ENCODE measurements at regions not wholly inside any gene's neighbourhood (a gene's known extent, or its start where the extent isn't known, plus 50 kb on each side); places are given as distances from the start of the nearest gene placed in this dataset.

DNA sequence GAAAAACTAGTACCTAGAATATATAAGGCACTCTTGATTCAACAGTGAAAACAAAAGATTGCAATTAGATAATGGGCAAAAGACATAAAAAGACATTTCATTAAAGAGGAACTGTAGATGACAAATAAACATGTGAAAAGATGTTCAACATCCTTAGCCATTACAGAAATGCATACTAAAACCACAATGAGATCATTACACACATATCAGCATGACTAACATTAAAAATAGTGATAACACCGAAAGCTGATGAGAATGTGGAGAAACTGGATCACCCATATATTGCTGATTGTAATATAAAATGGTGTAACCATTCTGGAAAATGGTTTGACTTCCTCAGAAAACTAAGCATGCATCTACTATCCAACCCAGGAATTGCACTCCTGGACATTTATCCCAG lies 340.3 kb downstream of the SEC16B start:
- intact Hi-C loops (cut with DNase I): no loop called here
- no peak overlapping the region for H3K27ac ChIP-seq
- H3K36me3 ChIP-seq (replicated peaks in 1 of 2): no peaks in the 10 kb centered on the region
- no peaks in the 10 kb centered on the region for H3K9me3 ChIP-seq (replicated peaks in 1 of 3)
- TF ChIP-seq, protein P1, sequence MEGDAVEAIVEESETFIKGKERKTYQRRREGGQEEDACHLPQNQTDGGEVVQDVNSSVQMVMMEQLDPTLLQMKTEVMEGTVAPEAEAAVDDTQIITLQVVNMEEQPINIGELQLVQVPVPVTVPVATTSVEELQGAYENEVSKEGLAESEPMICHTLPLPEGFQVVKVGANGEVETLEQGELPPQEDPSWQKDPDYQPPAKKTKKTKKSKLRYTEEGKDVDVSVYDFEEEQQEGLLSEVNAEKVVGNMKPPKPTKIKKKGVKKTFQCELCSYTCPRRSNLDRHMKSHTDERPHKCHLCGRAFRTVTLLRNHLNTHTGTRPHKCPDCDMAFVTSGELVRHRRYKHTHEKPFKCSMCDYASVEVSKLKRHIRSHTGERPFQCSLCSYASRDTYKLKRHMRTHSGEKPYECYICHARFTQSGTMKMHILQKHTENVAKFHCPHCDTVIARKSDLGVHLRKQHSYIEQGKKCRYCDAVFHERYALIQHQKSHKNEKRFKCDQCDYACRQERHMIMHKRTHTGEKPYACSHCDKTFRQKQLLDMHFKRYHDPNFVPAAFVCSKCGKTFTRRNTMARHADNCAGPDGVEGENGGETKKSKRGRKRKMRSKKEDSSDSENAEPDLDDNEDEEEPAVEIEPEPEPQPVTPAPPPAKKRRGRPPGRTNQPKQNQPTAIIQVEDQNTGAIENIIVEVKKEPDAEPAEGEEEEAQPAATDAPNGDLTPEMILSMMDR (IDR thresholded peaks at IDR 0.05): no peak
- TF ChIP-seq POLR2A (IDR thresholded peaks at IDR 0.05): no peak
- H3K4me1 ChIP-seq (replicated peaks in 1 of 2): no peaks in the 10 kb centered on the region
- H3K27me3 ChIP-seq: no peaks in the 10 kb centered on the region
- H3K4me3 ChIP-seq: no peak overlapping the region
- no peak for DNase-seq
- 69 to 90% (median 80%) methylated on average over 1 of the region's 1 CpG for WGBS, 4 donors

DNA sequence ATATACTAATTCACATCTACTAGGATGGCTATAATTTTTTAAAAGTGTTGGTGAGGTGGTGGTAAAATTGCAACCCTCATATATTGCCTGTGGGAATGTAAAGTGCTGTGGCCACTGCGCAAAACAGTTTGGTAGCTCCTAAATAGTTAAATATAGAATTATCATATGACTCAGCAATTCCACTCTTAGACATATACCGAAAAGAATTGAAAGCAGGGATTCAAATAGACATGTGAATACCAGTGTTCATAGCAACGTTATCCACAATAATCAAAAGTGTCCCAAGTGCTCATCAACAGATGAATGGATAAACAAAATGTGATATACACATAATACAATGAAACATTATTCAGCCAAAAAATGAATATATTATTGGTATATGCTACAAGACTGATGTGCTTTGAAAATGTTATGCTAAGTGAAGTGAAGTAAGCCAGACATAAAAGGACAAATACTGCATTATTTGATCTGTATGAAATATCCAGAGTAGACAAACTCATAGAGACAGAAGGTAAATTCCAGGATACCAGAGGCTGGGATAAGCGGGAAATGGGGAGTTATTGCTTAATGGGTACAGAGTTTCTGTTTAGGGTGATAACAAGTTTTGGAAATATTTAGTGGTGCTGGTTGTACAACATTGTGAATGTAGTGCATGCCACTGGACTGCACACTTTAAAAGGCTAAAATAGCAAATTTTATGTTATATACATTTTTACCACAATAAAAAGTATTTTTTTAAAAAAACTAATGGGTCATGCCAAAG lies 342.5 kb downstream of the SEC16B start:
- 82 to 89% (median 85%) methylated on average over 4 of the region's 4 CpGs for WGBS, 4 donors
- no peaks in the 10 kb centered on the region for H3K36me3 ChIP-seq (replicated peaks in 1 of 2)
- H3K4me1 ChIP-seq (replicated peaks in 1 of 2): no peaks in the 10 kb centered on the region
- TF ChIP-seq POLR2A (IDR thresholded peaks at IDR 0.05): no peak
- TF ChIP-seq, protein P1 (IDR thresholded peaks at IDR 0.05): no peak
- intact Hi-C loops (cut with DNase I): no loop called here
- no peaks in the 10 kb centered on the region for H3K9me3 ChIP-seq (replicated peaks in 1 of 3)
- no peaks in the 10 kb centered on the region for H3K27me3 ChIP-seq
- H3K4me3 ChIP-seq: no peak overlapping the region
- H3K27ac ChIP-seq: no peak overlapping the region
- DNase-seq: no peak

DNA sequence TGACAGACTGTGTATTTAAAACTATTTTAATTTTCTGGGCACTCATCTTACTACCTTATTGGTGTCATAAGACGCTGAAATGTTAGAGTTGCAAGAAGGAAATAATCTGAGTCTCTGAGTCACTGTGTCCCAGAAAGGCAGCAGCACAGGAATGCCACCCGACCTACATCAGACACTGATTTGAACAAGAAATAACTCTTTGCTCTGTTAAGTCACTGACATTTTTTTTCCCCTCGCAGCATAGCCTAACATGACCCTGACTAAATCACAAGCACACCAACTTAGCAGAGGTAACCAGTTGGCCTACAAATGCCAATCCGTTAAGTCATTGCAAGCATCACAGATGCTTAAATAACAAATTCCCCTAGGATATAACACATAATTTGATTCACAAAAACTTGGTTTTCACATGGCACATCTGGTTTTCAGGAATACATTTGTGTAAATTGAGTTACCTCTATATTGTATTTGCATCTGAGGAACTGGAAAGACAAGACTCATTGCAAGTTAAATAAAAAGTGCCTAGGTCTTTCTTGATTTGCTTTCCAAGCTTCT lies 349.1 kb downstream of the SEC16B start:
- Histone ChIP-seq H3K4me3 (no peak overlapping the region), H3K36me3 (replicated peaks in 1 of 2) (no peaks in the 10 kb centered on the region), H3K27ac (no peak overlapping the region), H3K27me3 (no peaks in the 10 kb centered on the region), H3K9me3 (replicated peaks in 1 of 3) (no peaks in the 10 kb centered on the region), H3K4me1 (replicated peaks in 1 of 2) (no peaks in the 10 kb centered on the region)
- WGBS, 4 donors: 40 to 55% (median 46%) methylated on average over 4 of the region's 4 CpGs
- DNase-seq: peak in 1 of 7 donors; percentile 21
- TF ChIP-seq, protein P1 (IDR thresholded peaks at IDR 0.05): no peak
- TF ChIP-seq POLR2A (IDR thresholded peaks at IDR 0.05): no peak
- intact Hi-C loops (cut with DNase I): no loop called here

DNA sequence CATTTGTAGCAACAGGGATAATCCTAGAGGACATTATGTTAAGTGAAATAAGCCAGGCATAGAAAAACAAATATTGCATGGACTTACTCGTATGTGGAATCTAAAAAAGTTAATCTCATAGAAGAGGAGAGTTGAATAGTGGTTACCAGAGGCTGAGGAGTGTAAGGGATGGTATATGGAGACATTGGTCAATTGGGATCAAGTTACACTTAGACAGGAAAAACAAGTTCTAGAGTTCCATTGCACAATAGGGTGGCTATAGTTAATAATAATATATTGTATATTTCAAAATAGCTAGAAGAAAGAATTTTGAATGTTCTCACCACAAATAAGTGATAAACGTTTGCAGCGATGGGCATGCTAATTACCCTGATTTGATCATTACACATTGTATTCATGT lies 354.6 kb downstream of the SEC16B start:
- Histone ChIP-seq H3K9me3 (replicated peaks in 1 of 3) (no peaks in the 10 kb centered on the region), H3K27ac (no peak overlapping the region), H3K4me1 (replicated peaks in 1 of 2) (no peaks in the 10 kb centered on the region), H3K27me3 (no peaks in the 10 kb centered on the region), H3K4me3 (no peak overlapping the region), H3K36me3 (replicated peaks in 1 of 2) (no peaks in the 10 kb centered on the region)
- intact Hi-C loops (cut with DNase I): no loop called here
- 67 to 82% (median 80%) methylated on average over 3 of the region's 3 CpGs for WGBS, 4 donors
- TF ChIP-seq, protein P1 (IDR thresholded peaks at IDR 0.05): no peak
- TF ChIP-seq POLR2A (IDR thresholded peaks at IDR 0.05): no peak
- no peak for DNase-seq

Data from adrenal gland (tissue), 9 donors.